ENCODE measurements at regions not wholly inside any gene's neighbourhood (a gene's known extent, or its start where the extent isn't known, plus 50 kb on each side); places are given as distances from the start of the nearest gene placed in this dataset.

DNA sequence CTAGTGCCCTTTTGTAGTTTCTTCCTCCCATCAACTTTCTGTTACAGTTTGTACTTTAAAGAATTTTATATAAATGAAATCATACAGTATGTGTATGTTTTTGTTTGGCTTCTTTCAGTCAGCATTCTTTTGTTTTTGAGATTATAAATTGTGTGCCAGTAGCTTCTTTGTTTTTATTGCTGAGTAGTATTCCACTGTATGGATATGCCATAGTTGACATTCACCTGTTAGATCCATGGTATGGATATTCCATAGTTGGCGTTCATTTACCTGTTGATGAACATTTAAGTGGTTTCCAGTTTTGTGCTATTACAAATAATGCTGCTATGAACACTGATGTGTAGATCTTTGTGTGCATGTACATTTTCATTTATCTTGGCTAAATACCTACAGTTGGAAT, 70.8 kb upstream of the SYPL1 start:
- TF ChIP-seq, protein P1, sequence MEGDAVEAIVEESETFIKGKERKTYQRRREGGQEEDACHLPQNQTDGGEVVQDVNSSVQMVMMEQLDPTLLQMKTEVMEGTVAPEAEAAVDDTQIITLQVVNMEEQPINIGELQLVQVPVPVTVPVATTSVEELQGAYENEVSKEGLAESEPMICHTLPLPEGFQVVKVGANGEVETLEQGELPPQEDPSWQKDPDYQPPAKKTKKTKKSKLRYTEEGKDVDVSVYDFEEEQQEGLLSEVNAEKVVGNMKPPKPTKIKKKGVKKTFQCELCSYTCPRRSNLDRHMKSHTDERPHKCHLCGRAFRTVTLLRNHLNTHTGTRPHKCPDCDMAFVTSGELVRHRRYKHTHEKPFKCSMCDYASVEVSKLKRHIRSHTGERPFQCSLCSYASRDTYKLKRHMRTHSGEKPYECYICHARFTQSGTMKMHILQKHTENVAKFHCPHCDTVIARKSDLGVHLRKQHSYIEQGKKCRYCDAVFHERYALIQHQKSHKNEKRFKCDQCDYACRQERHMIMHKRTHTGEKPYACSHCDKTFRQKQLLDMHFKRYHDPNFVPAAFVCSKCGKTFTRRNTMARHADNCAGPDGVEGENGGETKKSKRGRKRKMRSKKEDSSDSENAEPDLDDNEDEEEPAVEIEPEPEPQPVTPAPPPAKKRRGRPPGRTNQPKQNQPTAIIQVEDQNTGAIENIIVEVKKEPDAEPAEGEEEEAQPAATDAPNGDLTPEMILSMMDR (IDR thresholded peaks at IDR 0.05) = no peak
- TF ChIP-seq EZH2 (IDR thresholded peaks at IDR 0.05; ENCODE audit: borderline replicate concordance, insufficient read depth, low read depth, low read length, poor library complexity, severe bottlenecking) = no peak

Data from B cell (primary cell).